Thyroid gland (tissue), 4 donors: ENCODE measurements at regions not wholly inside any gene's neighbourhood (a gene's known extent, or its start where the extent isn't known, plus 50 kb on each side); places are given as distances from the start of the nearest gene placed in this dataset.

Source experiments
- POLR2A ChIP-seq, 2 donors: fragments of 450-650 bp; IDR thresholded peaks; one replicate each; pipeline ENCODE4 v1.6.1; 2017; ENCODE audit warnings: antibody characterized with exemption in 2 of 2, mild to moderate bottlenecking in 2 of 2, moderate library complexity in 1 of 2
- TF ChIP-seq, protein P1 (sequence below), 6 experiments: fragments of 200-600 bp in 3 of 6; fragments of 450-650 bp in 3 of 6; sonication (generic) in 3 of 6; IDR thresholded peaks; one replicate each; pipeline ENCODE4 v1.5.1; 2016 to 2019; ENCODE audit warnings: antibody characterized with exemption in 6 of 6, mild to moderate bottlenecking in 2 of 6, inconsistent platforms in 1 of 6, moderate library complexity in 1 of 6

DNA sequence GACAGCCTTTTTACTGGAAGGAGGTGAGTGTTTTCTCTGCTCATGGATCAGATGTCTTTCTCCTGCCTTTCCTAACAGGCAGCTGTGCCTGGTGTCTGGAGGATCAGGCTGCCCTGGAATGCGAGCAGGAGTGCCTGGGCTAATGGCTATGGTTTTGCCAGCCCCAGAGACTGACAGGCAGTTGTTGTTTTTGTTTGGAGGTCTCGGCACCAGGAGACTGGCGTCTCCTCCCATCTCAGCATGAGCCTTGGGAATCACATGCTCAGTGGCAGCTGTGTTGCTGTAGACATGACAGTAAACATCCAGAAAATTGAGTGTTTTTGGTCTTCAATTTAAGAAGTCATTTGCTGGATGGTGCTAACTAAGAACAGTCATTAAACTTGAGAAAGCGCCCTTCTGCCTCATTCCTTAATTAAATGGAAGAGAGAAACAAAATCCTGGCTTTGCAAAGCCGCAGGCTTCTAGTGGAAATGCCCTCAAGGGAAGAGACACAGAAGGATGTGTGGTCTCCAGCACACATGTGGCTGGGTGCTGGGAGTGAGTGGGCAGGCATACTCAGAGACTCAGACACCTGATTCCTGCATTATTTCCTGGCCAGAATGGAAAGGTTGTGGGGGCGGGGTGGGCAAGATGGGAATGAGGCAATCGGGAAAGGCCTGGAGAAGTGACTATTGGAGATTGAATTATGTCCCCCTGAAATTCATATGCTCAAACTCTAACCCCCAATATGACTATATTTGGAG, 97.0 kb upstream of the NMNAT3 start:
- TF ChIP-seq, protein P1, sequence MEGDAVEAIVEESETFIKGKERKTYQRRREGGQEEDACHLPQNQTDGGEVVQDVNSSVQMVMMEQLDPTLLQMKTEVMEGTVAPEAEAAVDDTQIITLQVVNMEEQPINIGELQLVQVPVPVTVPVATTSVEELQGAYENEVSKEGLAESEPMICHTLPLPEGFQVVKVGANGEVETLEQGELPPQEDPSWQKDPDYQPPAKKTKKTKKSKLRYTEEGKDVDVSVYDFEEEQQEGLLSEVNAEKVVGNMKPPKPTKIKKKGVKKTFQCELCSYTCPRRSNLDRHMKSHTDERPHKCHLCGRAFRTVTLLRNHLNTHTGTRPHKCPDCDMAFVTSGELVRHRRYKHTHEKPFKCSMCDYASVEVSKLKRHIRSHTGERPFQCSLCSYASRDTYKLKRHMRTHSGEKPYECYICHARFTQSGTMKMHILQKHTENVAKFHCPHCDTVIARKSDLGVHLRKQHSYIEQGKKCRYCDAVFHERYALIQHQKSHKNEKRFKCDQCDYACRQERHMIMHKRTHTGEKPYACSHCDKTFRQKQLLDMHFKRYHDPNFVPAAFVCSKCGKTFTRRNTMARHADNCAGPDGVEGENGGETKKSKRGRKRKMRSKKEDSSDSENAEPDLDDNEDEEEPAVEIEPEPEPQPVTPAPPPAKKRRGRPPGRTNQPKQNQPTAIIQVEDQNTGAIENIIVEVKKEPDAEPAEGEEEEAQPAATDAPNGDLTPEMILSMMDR (IDR thresholded peaks at IDR 0.05): no peak
- no peak for TF ChIP-seq POLR2A (IDR thresholded peaks at IDR 0.05)
